Endothelial cell (in vitro differentiated cells): ENCODE measurements at regions not wholly inside any gene's neighbourhood (a gene's known extent, or its start where the extent isn't known, plus 50 kb on each side); places are given as distances from the start of the nearest gene placed in this dataset.
A peak's percentile ranks its signal among the peaks of the same experiment; 100 is the strongest.

ENCODE experiments used
- DNase-seq: peaks from one replicate; pipeline ENCODE4 v3.0.0; 2021; ENCODE audit warnings: low spot score
- H3K27ac Mint-ChIP-seq: one replicate; pipeline ENCODE4 v1.8.0; 2021; ENCODE audit warnings: mixed read lengths, inconsistent platforms; ENCODE audit not compliant: unreplicated experiment
- H3K27me3 Mint-ChIP-seq: one replicate; pipeline ENCODE4 v1.8.0; 2021; ENCODE audit warnings: mild to moderate bottlenecking, moderate library complexity, mixed read lengths, inconsistent platforms; ENCODE audit not compliant: unreplicated experiment
- H3K36me3 Mint-ChIP-seq: one replicate; pipeline ENCODE4 v1.8.0; 2021; ENCODE audit warnings: mild to moderate bottlenecking, low read depth, mixed read lengths, inconsistent platforms; ENCODE audit not compliant: unreplicated experiment
- H3K4me1 Mint-ChIP-seq: one replicate; pipeline ENCODE4 v1.8.0; 2021; ENCODE audit warnings: mild to moderate bottlenecking, mixed read lengths, inconsistent platforms; ENCODE audit not compliant: unreplicated experiment
- H3K4me3 Mint-ChIP-seq: one replicate; pipeline ENCODE4 v1.8.0; 2021; ENCODE audit warnings: mild to moderate bottlenecking, mixed read lengths, inconsistent platforms; ENCODE audit not compliant: unreplicated experiment
- H3K9me3 Mint-ChIP-seq: one replicate; pipeline ENCODE4 v1.8.0; 2021; ENCODE audit warnings: mixed read lengths, inconsistent platforms; ENCODE audit not compliant: unreplicated experiment
- TF ChIP-seq, protein P1 (sequence below): fragments of 200-600 bp; sonication (generic); IDR thresholded peaks from one replicate; pipeline ENCODE4 v1.5.0; 2021; ENCODE audit warnings: antibody characterized with exemption; ENCODE audit not compliant: unreplicated experiment

DNA sequence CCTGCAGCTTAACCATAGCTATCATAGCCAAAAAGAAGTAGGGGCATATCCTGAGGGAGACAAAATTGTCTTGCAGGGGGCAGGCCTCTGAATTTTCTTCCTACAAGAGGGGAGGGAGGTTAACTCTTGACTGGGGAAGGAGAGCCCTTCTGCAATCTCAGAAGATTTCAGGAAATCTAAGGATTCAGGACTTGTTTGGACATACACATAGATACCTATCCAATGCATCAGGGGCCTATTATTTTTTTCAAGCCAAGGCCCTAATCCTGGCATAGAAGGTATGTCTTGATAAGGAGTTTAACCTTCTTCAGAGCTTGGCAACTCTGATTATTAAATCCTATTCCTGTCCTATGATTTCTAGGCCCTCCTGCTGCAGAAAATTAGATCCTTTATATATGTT, 375.1 kb upstream of the ACTBL2 start:
- Mint-ChIP-seq H3K36me3 (no peaks in the 10 kb centered on the region), H3K27me3 (no peaks in the 10 kb centered on the region), H3K27ac (no peak overlapping the region), H3K9me3 (no peaks in the 10 kb centered on the region), H3K4me1 (peaks cover 14% of the 10 kb centered on the region), H3K4me3 (no peak overlapping the region)
- TF ChIP-seq, protein P1, sequence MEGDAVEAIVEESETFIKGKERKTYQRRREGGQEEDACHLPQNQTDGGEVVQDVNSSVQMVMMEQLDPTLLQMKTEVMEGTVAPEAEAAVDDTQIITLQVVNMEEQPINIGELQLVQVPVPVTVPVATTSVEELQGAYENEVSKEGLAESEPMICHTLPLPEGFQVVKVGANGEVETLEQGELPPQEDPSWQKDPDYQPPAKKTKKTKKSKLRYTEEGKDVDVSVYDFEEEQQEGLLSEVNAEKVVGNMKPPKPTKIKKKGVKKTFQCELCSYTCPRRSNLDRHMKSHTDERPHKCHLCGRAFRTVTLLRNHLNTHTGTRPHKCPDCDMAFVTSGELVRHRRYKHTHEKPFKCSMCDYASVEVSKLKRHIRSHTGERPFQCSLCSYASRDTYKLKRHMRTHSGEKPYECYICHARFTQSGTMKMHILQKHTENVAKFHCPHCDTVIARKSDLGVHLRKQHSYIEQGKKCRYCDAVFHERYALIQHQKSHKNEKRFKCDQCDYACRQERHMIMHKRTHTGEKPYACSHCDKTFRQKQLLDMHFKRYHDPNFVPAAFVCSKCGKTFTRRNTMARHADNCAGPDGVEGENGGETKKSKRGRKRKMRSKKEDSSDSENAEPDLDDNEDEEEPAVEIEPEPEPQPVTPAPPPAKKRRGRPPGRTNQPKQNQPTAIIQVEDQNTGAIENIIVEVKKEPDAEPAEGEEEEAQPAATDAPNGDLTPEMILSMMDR, result no peak
- no peak for DNase-seq

DNA sequence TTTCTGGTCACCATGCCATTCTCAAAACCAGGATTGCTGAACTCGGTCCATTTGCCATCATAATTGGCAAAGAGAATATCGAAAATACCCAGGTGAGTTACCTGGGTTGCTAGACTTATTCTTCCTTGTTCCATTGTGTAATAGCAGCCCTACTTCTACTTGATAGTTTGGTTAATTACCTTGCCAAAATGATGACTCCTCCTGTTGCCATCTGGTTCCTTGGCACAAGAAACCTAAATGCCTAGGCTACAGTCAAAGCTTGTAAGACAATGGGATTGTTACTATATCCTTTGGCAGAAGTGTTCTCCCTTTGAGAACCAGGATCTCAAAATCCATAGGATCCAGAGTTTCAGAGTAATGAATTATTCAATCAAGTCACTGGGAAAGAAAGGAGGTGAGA, 373.2 kb upstream of the ACTBL2 start:
- TF ChIP-seq, protein P1, result no peak
- H3K27ac Mint-ChIP-seq, result no peak overlapping the region
- H3K27me3 Mint-ChIP-seq, result no peaks in the 10 kb centered on the region
- peaks cover 18% of the 10 kb centered on the region for H3K4me1 Mint-ChIP-seq
- DNase-seq, result no peak
- H3K36me3 Mint-ChIP-seq, result no peaks in the 10 kb centered on the region
- no peaks in the 10 kb centered on the region for H3K9me3 Mint-ChIP-seq
- H3K4me3 Mint-ChIP-seq, result no peak overlapping the region

DNA sequence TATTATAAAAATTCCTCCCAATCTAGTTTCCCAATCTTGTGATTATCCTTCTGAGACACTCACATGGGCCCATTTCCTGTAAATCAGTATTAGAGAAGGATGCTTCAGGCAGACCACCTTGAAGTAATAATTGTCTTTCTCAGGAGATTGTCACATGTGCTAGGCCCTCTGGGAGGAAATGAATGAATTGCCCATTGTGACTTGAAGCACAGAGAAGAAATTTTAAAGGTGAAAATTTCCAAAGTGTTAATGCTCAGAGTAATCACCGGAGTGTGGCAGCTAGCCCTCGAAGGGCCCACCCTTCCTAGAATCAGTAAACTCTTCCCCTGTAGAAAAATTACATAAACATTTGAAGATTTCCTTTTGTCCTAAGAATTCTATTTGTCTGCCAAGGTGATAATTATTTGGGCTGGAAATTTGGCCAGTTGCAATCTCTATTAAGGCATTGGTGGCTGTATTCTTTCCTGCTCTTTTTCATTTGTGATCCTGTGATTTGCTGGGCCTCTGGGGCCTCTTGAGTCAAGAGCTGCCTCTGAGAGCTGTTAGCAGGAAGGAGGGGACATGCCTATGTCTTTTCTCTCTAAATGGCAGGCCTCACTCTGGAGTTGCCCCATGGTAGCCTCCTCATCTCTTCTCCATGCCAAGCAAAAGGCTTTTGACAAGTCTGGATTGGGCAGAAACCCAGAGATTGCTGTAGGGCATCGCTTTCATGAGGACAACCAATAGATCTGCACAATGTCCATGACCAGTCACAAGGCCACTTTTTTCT, 371.5 kb upstream of the ACTBL2 start:
- Mint-ChIP-seq H3K27me3 (no peaks in the 10 kb centered on the region), H3K9me3 (no peaks in the 10 kb centered on the region), H3K4me1 (peaks cover 18% of the 10 kb centered on the region), H3K36me3 (no peaks in the 10 kb centered on the region), H3K4me3 (no peak overlapping the region), H3K27ac (no peak overlapping the region)
- no peak for DNase-seq
- TF ChIP-seq, protein P1, result no peak

DNA sequence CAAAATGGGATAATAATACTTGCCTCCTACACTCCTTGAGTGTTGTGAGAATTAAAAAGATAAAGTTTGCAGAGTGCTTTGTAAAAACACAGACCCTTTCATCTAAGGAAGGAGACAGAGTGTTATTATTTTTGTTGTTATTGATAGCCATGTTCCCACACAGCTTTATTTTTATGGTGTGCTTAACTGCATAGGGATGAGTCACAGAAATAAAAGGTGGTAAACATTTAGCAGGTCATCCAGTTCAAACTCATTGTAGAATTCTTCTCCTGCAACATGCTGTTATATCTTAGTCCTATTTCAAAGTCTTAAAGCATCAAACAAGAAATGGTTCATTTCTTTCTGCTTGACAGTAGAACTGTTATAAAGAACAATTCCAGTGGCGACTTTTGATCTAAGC, 367.5 kb upstream of the ACTBL2 start:
- Mint-ChIP-seq H3K27me3 (no peaks in the 10 kb centered on the region), H3K36me3 (no peaks in the 10 kb centered on the region), H3K4me1 (peaks cover 19% of the 10 kb centered on the region), H3K9me3 (no peaks in the 10 kb centered on the region), H3K4me3 (no peak overlapping the region), H3K27ac (no peak overlapping the region)
- TF ChIP-seq, protein P1, result no peak
- no peak for DNase-seq

DNA sequence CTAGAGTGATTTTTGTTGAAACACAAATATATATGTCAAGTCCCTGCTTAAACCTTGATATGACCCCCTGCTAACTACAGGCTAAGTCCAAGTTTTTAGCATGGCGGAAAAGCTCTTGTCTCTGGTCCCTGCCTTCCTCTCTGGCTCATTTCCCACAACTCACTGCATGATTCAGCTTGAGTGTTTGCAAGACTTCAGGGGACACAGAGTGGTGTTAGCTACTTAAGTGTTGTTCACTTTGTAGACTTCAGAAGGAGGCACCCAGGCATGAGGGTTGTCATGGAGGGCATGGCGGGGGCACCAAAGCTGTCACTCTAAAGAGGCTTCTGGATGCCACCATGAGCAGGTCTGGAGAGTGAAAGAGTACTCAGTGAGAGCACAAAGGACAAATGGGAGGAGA, 362.4 kb upstream of the ACTBL2 start:
- Mint-ChIP-seq H3K4me1 (peaks cover 34% of the 10 kb centered on the region), H3K9me3 (no peaks in the 10 kb centered on the region), H3K36me3 (no peaks in the 10 kb centered on the region), H3K27me3 (peaks cover 2% of the 10 kb centered on the region), H3K4me3 (no peak overlapping the region), H3K27ac (peak overlapping the region; percentile 85)
- TF ChIP-seq, protein P1, result no peak
- no peak for DNase-seq
